Lower leg skin (tissue), 3 donors: ENCODE measurements at regions not wholly inside any gene's neighbourhood (a gene's known extent, or its start where the extent isn't known, plus 50 kb on each side); places are given as distances from the start of the nearest gene placed in this dataset.

ENCODE experiments used
- POLR2A ChIP-seq, 2 donors: fragments of 450-650 bp; IDR thresholded peaks; one replicate each; pipeline ENCODE4 v1.6.1; 2016 to 2017; ENCODE audit warnings: antibody characterized with exemption in 2 of 2, mild to moderate bottlenecking in 1 of 2, moderate library complexity in 1 of 2
- TF ChIP-seq, protein P1 (sequence below), 3 donors: fragments of 450-650 bp; IDR thresholded peaks; one replicate each; pipeline ENCODE4 v1.5.1; 2016; ENCODE audit warnings: antibody characterized with exemption in 3 of 3, mild to moderate bottlenecking in 3 of 3, moderate library complexity in 2 of 3

DNA sequence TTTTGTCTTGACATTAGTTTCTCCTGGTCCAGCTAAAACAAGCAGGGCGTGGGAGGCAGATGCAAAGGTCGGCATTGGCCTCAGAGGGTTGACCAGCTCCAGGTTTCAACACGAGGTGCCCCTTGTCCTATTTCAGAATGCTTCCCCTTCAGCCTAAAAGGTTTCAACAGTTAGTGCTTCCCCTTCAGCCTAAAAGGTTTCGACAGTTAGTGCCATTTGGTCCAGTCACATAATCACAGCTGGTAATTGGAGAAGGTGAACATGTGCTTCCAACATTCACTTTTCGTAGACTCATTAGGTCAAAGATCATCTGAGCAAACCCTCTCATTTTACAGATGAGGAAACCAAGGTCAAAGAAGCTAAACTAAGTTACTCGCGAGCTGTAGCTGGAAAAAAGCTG, 270.3 kb upstream of the MAP3K1 start:
- TF ChIP-seq, protein P1, sequence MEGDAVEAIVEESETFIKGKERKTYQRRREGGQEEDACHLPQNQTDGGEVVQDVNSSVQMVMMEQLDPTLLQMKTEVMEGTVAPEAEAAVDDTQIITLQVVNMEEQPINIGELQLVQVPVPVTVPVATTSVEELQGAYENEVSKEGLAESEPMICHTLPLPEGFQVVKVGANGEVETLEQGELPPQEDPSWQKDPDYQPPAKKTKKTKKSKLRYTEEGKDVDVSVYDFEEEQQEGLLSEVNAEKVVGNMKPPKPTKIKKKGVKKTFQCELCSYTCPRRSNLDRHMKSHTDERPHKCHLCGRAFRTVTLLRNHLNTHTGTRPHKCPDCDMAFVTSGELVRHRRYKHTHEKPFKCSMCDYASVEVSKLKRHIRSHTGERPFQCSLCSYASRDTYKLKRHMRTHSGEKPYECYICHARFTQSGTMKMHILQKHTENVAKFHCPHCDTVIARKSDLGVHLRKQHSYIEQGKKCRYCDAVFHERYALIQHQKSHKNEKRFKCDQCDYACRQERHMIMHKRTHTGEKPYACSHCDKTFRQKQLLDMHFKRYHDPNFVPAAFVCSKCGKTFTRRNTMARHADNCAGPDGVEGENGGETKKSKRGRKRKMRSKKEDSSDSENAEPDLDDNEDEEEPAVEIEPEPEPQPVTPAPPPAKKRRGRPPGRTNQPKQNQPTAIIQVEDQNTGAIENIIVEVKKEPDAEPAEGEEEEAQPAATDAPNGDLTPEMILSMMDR (IDR thresholded peaks at IDR 0.05), result no peak
- no peak for TF ChIP-seq POLR2A (IDR thresholded peaks at IDR 0.05)
